ENCODE measurements at regions not wholly inside any gene's neighbourhood (a gene's known extent, or its start where the extent isn't known, plus 50 kb on each side); places are given as distances from the start of the nearest gene placed in this dataset.

- Mint-ChIP-seq H3K27me3 (ENCODE audit: unreplicated experiment) (peaks cover 1% of the 10 kb centered on the region), H3K27ac (ENCODE audit: unreplicated experiment) (no peak overlapping the region), H3K4me3 (ENCODE audit: unreplicated experiment) (no peak overlapping the region), H3K4me1 (ENCODE audit: low read depth, unreplicated experiment) (no peaks in the 10 kb centered on the region), H3K9me3 (ENCODE audit: unreplicated experiment) (no peaks in the 10 kb centered on the region), H3K36me3 (ENCODE audit: unreplicated experiment) (no peaks in the 10 kb centered on the region)
- DNase-seq = no peak
- TF ChIP-seq, protein P1, sequence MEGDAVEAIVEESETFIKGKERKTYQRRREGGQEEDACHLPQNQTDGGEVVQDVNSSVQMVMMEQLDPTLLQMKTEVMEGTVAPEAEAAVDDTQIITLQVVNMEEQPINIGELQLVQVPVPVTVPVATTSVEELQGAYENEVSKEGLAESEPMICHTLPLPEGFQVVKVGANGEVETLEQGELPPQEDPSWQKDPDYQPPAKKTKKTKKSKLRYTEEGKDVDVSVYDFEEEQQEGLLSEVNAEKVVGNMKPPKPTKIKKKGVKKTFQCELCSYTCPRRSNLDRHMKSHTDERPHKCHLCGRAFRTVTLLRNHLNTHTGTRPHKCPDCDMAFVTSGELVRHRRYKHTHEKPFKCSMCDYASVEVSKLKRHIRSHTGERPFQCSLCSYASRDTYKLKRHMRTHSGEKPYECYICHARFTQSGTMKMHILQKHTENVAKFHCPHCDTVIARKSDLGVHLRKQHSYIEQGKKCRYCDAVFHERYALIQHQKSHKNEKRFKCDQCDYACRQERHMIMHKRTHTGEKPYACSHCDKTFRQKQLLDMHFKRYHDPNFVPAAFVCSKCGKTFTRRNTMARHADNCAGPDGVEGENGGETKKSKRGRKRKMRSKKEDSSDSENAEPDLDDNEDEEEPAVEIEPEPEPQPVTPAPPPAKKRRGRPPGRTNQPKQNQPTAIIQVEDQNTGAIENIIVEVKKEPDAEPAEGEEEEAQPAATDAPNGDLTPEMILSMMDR (IDR thresholded peaks at IDR 0.05; ENCODE audit: partially characterized antibody, unreplicated experiment) = no peak
These were observed 642.3 kb downstream of the RPS29 start for GRCh38 chr14:48943913-48944312.

- H3K27ac Mint-ChIP-seq (ENCODE audit: unreplicated experiment) = peak overlapping the region; percentile 24
- no peaks in the 10 kb centered on the region for H3K27me3 Mint-ChIP-seq (ENCODE audit: unreplicated experiment)
- H3K4me1 Mint-ChIP-seq (ENCODE audit: low read depth, unreplicated experiment) = peaks cover 4% of the 10 kb centered on the region
- TF ChIP-seq, protein P1 (IDR thresholded peaks at IDR 0.05; ENCODE audit: partially characterized antibody, unreplicated experiment) = no peak
- no peaks in the 10 kb centered on the region for H3K9me3 Mint-ChIP-seq (ENCODE audit: unreplicated experiment)
- no peak overlapping the region for H3K4me3 Mint-ChIP-seq (ENCODE audit: unreplicated experiment)
- H3K36me3 Mint-ChIP-seq (ENCODE audit: unreplicated experiment) = no peaks in the 10 kb centered on the region
- peak; percentile 24 for DNase-seq
These were observed 648.5 kb downstream of the RPS29 start for GRCh38 chr14:48937541-48938195.

DNA sequence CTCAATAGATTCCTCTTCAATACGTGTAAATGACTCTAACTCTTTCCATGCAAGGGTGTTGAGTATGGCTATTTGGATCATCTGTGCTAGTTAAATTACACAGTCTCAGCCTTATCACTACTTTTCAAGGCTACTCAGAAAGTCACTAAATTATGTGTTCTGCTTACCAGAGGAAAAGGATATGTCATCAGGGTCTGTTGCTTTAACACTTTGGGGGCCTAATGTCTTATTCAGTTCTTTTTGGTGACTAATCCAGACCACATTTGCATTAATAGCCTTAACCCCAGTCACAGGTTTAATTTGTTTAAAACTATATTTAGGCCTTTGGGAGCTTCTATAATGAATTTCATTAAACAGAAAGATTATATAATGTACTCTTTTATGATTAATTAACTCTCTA lies 649.3 kb downstream of the RPS29 start:
- Mint-ChIP-seq H3K4me3 (ENCODE audit: unreplicated experiment) (no peak overlapping the region), H3K9me3 (ENCODE audit: unreplicated experiment) (no peaks in the 10 kb centered on the region), H3K27ac (ENCODE audit: unreplicated experiment) (no peak overlapping the region), H3K27me3 (ENCODE audit: unreplicated experiment) (no peaks in the 10 kb centered on the region), H3K4me1 (ENCODE audit: low read depth, unreplicated experiment) (peaks cover 4% of the 10 kb centered on the region), H3K36me3 (ENCODE audit: unreplicated experiment) (no peaks in the 10 kb centered on the region)
- TF ChIP-seq, protein P1 (IDR thresholded peaks at IDR 0.05; ENCODE audit: partially characterized antibody, unreplicated experiment) = no peak
- no peak for DNase-seq

- no peaks in the 10 kb centered on the region for H3K27me3 Mint-ChIP-seq (ENCODE audit: unreplicated experiment)
- H3K36me3 Mint-ChIP-seq (ENCODE audit: unreplicated experiment) = no peaks in the 10 kb centered on the region
- no peak for DNase-seq
- no peak overlapping the region for H3K27ac Mint-ChIP-seq (ENCODE audit: unreplicated experiment)
- H3K4me3 Mint-ChIP-seq (ENCODE audit: unreplicated experiment) = no peak overlapping the region
- peaks cover 4% of the 10 kb centered on the region for H3K4me1 Mint-ChIP-seq (ENCODE audit: low read depth, unreplicated experiment)
- H3K9me3 Mint-ChIP-seq (ENCODE audit: unreplicated experiment) = no peaks in the 10 kb centered on the region
- TF ChIP-seq, protein P1 (IDR thresholded peaks at IDR 0.05; ENCODE audit: partially characterized antibody, unreplicated experiment) = no peak
These were observed 649.8 kb downstream of the RPS29 start for GRCh38 chr14:48936362-48936761.

DNA sequence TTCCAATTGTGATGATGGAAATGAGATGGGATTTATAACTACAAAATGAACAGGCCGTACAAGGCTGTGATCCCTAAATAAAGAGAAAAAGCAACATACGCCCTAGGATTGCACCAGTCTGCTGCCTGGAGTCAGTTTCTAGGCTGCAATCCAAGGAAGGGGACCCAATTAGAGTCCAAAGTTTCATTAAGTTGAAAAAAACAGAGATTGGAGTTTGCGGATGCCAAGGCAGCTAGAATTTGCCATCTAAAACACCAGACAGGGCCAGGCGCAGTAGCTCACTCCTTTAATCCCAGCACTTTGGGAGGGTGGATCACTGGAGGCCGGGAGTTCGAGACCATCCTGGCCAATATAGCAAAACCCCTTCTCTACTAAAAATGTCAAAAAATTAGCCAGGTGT lies 661.0 kb downstream of the RPS29 start:
- no peaks in the 10 kb centered on the region for H3K36me3 Mint-ChIP-seq (ENCODE audit: unreplicated experiment)
- H3K27me3 Mint-ChIP-seq (ENCODE audit: unreplicated experiment) = no peaks in the 10 kb centered on the region
- TF ChIP-seq, protein P1 (IDR thresholded peaks at IDR 0.05; ENCODE audit: partially characterized antibody, unreplicated experiment) = no peak
- H3K9me3 Mint-ChIP-seq (ENCODE audit: unreplicated experiment) = peaks cover 3% of the 10 kb centered on the region
- H3K4me3 Mint-ChIP-seq (ENCODE audit: unreplicated experiment) = no peak overlapping the region
- H3K27ac Mint-ChIP-seq (ENCODE audit: unreplicated experiment) = no peak overlapping the region
- H3K4me1 Mint-ChIP-seq (ENCODE audit: low read depth, unreplicated experiment) = no peaks in the 10 kb centered on the region
- DNase-seq = no peak

Data from glutamatergic neuron (in vitro differentiated cells).